CD4-positive, CD25-positive, alpha-beta regulatory T cell (primary cell): ENCODE measurements at regions not wholly inside any gene's neighbourhood (a gene's known extent, or its start where the extent isn't known, plus 50 kb on each side); places are given as distances from the start of the nearest gene placed in this dataset.
A peak's percentile ranks its signal among the peaks of the same experiment; 100 is the strongest.

Experiments used
- ATAC-seq, 2 donors: fragments of 150-1000 bp; cut with Tn5 transposase; one replicate each; pipeline ENCODE4 v1.10.0; 2021; ENCODE audit warnings: low read depth in 2 of 2, moderate number of reproducible peaks in 2 of 2, moderate library complexity in 1 of 2
- DNase-seq, 3 donors: peaks; one replicate each; pipeline versions ENCODE4 v3.0.0 to v3.0.0-alpha.2; 2012 to 2022; ENCODE audit warnings: mixed read lengths in 1 of 3
- H3K27ac ChIP-seq: one replicate; pipeline ENCODE4 v1.7.0; 2013; ENCODE audit warnings: mild to moderate bottlenecking, low read length; ENCODE audit not compliant: insufficient read depth, poor library complexity, severe bottlenecking
- H3K27me3 ChIP-seq: one replicate; pipeline ENCODE4 v1.7.0; 2013; ENCODE audit warnings: low read length; ENCODE audit not compliant: control insufficient read depth, insufficient read depth
- H3K36me3 ChIP-seq: one replicate; pipeline ENCODE4 v1.7.0; 2013; ENCODE audit warnings: mild to moderate bottlenecking, low read length, moderate library complexity; ENCODE audit not compliant: control insufficient read depth, insufficient read depth
- H3K4me1 ChIP-seq: 2 replicates; pipeline ENCODE4 v1.7.0; 2013; ENCODE audit warnings: mild to moderate bottlenecking, low read length; ENCODE audit not compliant: insufficient read depth, control insufficient read depth, poor library complexity, severe bottlenecking
- H3K4me3 ChIP-seq: one replicate; pipeline ENCODE4 v1.7.0; 2013; ENCODE audit warnings: low read depth, mild to moderate bottlenecking, low read length, moderate library complexity
- H3K9me3 ChIP-seq, 2 experiments: 1 replicate in 1 of 2; 2 replicates in 1 of 2; pipeline ENCODE4 v1.7.0; 2013; ENCODE audit warnings: low read length in 2 of 2, mild to moderate bottlenecking in 1 of 2, moderate library complexity in 1 of 2; ENCODE audit not compliant: control insufficient read depth in 2 of 2
- H3K27ac Mint-ChIP-seq, 3 donors: one replicate each; pipeline ENCODE4 v1.8.0; 2020 to 2022; ENCODE audit warnings: mild to moderate bottlenecking in 3 of 3, mixed read lengths in 3 of 3, moderate library complexity in 2 of 3
- H3K27me3 Mint-ChIP-seq: one replicate; pipeline ENCODE4 v1.8.0; 2022; ENCODE audit warnings: mild to moderate bottlenecking, mixed read lengths
- H3K36me3 Mint-ChIP-seq: one replicate; pipeline ENCODE4 v1.8.0; 2020; ENCODE audit warnings: mixed read lengths
- H3K4me1 Mint-ChIP-seq, 4 donors: one replicate each; pipeline ENCODE4 v1.8.0; 2020 to 2022; ENCODE audit warnings: mixed read lengths in 4 of 4, mild to moderate bottlenecking in 1 of 4
- H3K4me3 Mint-ChIP-seq, 4 donors: one replicate each; pipeline ENCODE4 v1.8.0; 2020 to 2022; ENCODE audit warnings: mild to moderate bottlenecking in 4 of 4, mixed read lengths in 4 of 4, moderate library complexity in 3 of 4
- H3K9me3 Mint-ChIP-seq, 7 donors: one replicate each; pipeline ENCODE4 v1.8.0; 2020 to 2022; ENCODE audit warnings: mixed read lengths in 7 of 7, mild to moderate bottlenecking in 3 of 7, moderate library complexity in 2 of 7

- ATAC-seq (no peak), DNase-seq (no peak)
- H3K4me1 Mint-ChIP-seq: no peaks in the 10 kb centered on the region
- H3K27ac ChIP-seq: no peak overlapping the region
- peaks cover 0 to 3% of the 10 kb centered on the region in 2 experiments for H3K9me3 ChIP-seq
- no peaks in the 10 kb centered on the region for H3K27me3 Mint-ChIP-seq
- H3K36me3 ChIP-seq: no peaks in the 10 kb centered on the region
- H3K9me3 Mint-ChIP-seq: peaks cover 1 to 10% (median 6%) of the 10 kb centered on the region in 7 donors
- no peaks in the 10 kb centered on the region for H3K4me1 ChIP-seq
- H3K4me3 ChIP-seq: no peak overlapping the region
- no peak overlapping the region for H3K27ac Mint-ChIP-seq
- H3K4me3 Mint-ChIP-seq: no peak overlapping the region
- H3K36me3 Mint-ChIP-seq: no peaks in the 10 kb centered on the region
- H3K27me3 ChIP-seq: no peaks in the 10 kb centered on the region
These were observed 899.0 kb upstream of the NR2F2 start for GRCh38 chr15:95431518-95431917.

GRCh38 chr15:95432878-95433405 lies 897.6 kb upstream of the NR2F2 start:
- H3K27me3 ChIP-seq: no peaks in the 10 kb centered on the region
- DNase-seq: no peak
- H3K36me3 ChIP-seq: no peaks in the 10 kb centered on the region
- H3K4me3 ChIP-seq: no peak overlapping the region
- Mint-ChIP-seq H3K9me3 (peaks cover 0 to 8% (median 4%) of the 10 kb centered on the region in 7 donors), H3K27me3 (peaks cover 4% of the 10 kb centered on the region), H3K4me1 (no peaks in the 10 kb centered on the region), H3K36me3 (no peaks in the 10 kb centered on the region), H3K27ac (no peak overlapping the region), H3K4me3 (no peak overlapping the region)
- no peak for ATAC-seq
- no peaks in the 10 kb centered on the region for H3K9me3 ChIP-seq
- no peak overlapping the region for H3K27ac ChIP-seq
- H3K4me1 ChIP-seq: no peaks in the 10 kb centered on the region

GRCh38 chr15:95439922-95440376 lies 890.6 kb upstream of the NR2F2 start:
- Histone ChIP-seq H3K4me3 (no peak overlapping the region), H3K9me3 (no peaks in the 10 kb centered on the region), H3K4me1 (no peaks in the 10 kb centered on the region), H3K36me3 (no peaks in the 10 kb centered on the region), H3K27ac (no peak overlapping the region), H3K27me3 (no peaks in the 10 kb centered on the region)
- H3K27ac Mint-ChIP-seq: no peak overlapping the region
- no peak overlapping the region for H3K4me3 Mint-ChIP-seq
- H3K9me3 Mint-ChIP-seq: peaks cover 0 to 6% (median 0%) of the 10 kb centered on the region in 7 donors
- H3K27me3 Mint-ChIP-seq: peaks cover 7% of the 10 kb centered on the region
- peaks cover 0 to 5% (median 4%) of the 10 kb centered on the region in 4 donors for H3K4me1 Mint-ChIP-seq
- no peak for ATAC-seq
- H3K36me3 Mint-ChIP-seq: no peaks in the 10 kb centered on the region
- no peak for DNase-seq

- Histone ChIP-seq H3K27me3 (no peaks in the 10 kb centered on the region), H3K4me3 (no peak overlapping the region), H3K4me1 (no peaks in the 10 kb centered on the region), H3K27ac (no peak overlapping the region), H3K36me3 (no peaks in the 10 kb centered on the region), H3K9me3 (no peaks in the 10 kb centered on the region)
- peaks cover 0 to 8% (median 4%) of the 10 kb centered on the region in 4 donors for H3K4me1 Mint-ChIP-seq
- no peak for ATAC-seq
- no peak for DNase-seq
- peaks cover 7% of the 10 kb centered on the region for H3K27me3 Mint-ChIP-seq
- no peak overlapping the region for H3K4me3 Mint-ChIP-seq
- H3K27ac Mint-ChIP-seq: no peak overlapping the region
- no peaks in the 10 kb centered on the region for H3K36me3 Mint-ChIP-seq
- H3K9me3 Mint-ChIP-seq: peaks cover 0 to 6% (median 1%) of the 10 kb centered on the region in 7 donors
These were observed 889.8 kb upstream of the NR2F2 start for GRCh38 chr15:95440712-95441111.

- Histone ChIP-seq H3K9me3 (no peaks in the 10 kb centered on the region), H3K27me3 (no peaks in the 10 kb centered on the region), H3K27ac (no peak overlapping the region), H3K4me1 (peaks cover 6% of the 10 kb centered on the region), H3K36me3 (no peaks in the 10 kb centered on the region), H3K4me3 (no peak overlapping the region)
- DNase-seq: no peak
- no peak for ATAC-seq
- H3K36me3 Mint-ChIP-seq: no peaks in the 10 kb centered on the region
- H3K4me1 Mint-ChIP-seq: peaks cover 0 to 20% (median 9%) of the 10 kb centered on the region in 4 donors
- no peak overlapping the region for H3K27ac Mint-ChIP-seq
- peaks cover 7% of the 10 kb centered on the region for H3K27me3 Mint-ChIP-seq
- peaks cover 0 to 8% (median 2%) of the 10 kb centered on the region in 7 donors for H3K9me3 Mint-ChIP-seq
- no peak overlapping the region for H3K4me3 Mint-ChIP-seq
These were observed 888.3 kb upstream of the NR2F2 start for GRCh38 chr15:95442107-95442719.

GRCh38 chr15:95444860-95445259 lies 885.6 kb upstream of the NR2F2 start:
- Mint-ChIP-seq H3K4me3 (no peak overlapping the region), H3K9me3 (peaks cover 0 to 9% (median 1%) of the 10 kb centered on the region in 7 donors), H3K4me1 (peaks cover 4 to 23% (median 10%) of the 10 kb centered on the region in 4 donors), H3K36me3 (no peaks in the 10 kb centered on the region), H3K27ac (no peak overlapping the region), H3K27me3 (no peaks in the 10 kb centered on the region)
- H3K27me3 ChIP-seq: no peaks in the 10 kb centered on the region
- H3K27ac ChIP-seq: no peak overlapping the region
- H3K4me3 ChIP-seq: no peak overlapping the region
- H3K9me3 ChIP-seq: no peaks in the 10 kb centered on the region
- no peaks in the 10 kb centered on the region for H3K36me3 ChIP-seq
- no peak for DNase-seq
- no peak for ATAC-seq
- peaks cover 10% of the 10 kb centered on the region for H3K4me1 ChIP-seq

GRCh38 chr15:95446854-95447253 lies 883.6 kb upstream of the NR2F2 start:
- no peak overlapping the region for H3K27ac ChIP-seq
- H3K9me3 ChIP-seq: no peaks in the 10 kb centered on the region
- Mint-ChIP-seq H3K4me1 (peaks cover 4 to 23% (median 10%) of the 10 kb centered on the region in 4 donors), H3K27ac (peak overlapping the region in 1 of 3 donors; percentile 17), H3K9me3 (peaks cover 0 to 9% (median 1%) of the 10 kb centered on the region in 7 donors), H3K4me3 (peak overlapping the region in 2 of 4 donors; percentile 68 to 69), H3K27me3 (no peaks in the 10 kb centered on the region), H3K36me3 (no peaks in the 10 kb centered on the region)
- H3K4me1 ChIP-seq: peaks cover 10% of the 10 kb centered on the region
- DNase-seq (peak in 2 of 3 donors; percentile 49 to 78), ATAC-seq (peak; percentile 80 to 86)
- H3K4me3 ChIP-seq: peak overlapping the region; percentile 53
- no peaks in the 10 kb centered on the region for H3K36me3 ChIP-seq
- no peaks in the 10 kb centered on the region for H3K27me3 ChIP-seq

GRCh38 chr15:95447486-95447885 lies 883.0 kb upstream of the NR2F2 start:
- Histone ChIP-seq H3K4me1 (peaks cover 10% of the 10 kb centered on the region), H3K36me3 (no peaks in the 10 kb centered on the region), H3K27ac (no peak overlapping the region), H3K27me3 (no peaks in the 10 kb centered on the region), H3K9me3 (no peaks in the 10 kb centered on the region), H3K4me3 (no peak overlapping the region)
- Mint-ChIP-seq H3K36me3 (no peaks in the 10 kb centered on the region), H3K4me1 (peaks cover 4 to 23% (median 10%) of the 10 kb centered on the region in 4 donors), H3K27me3 (no peaks in the 10 kb centered on the region), H3K27ac (no peak overlapping the region), H3K9me3 (peaks cover 0 to 9% (median 2%) of the 10 kb centered on the region in 7 donors), H3K4me3 (peak overlapping the region in 1 of 4 donors; percentile 68)
- no peak for DNase-seq
- ATAC-seq: no peak
